A549 (cell line): ENCODE measurements at regions not wholly inside any gene's neighbourhood (a gene's known extent, or its start where the extent isn't known, plus 50 kb on each side); places are given as distances from the start of the nearest gene placed in this dataset.

Experiments
- ATAC-seq, 2 experiments: fragments of 200-7000 bp in 1 of 2; fragments of >200 bp in 1 of 2; cut with Nextera tagmentation in 1 of 2; cut with Tn5 transposase in 1 of 2; 3 replicates each; pipeline versions ENCODE4 v1.8.0 to v1.9.1; 2018 to 2020; ENCODE audit warnings: mild to moderate bottlenecking in 1 of 2, moderate library complexity in 1 of 2
- CTCF ChIA-PET: fragments of 300-600 bp; sonication (Branson Sonifier 250); formaldehyde crosslinking; extraction: SDS; loops from one replicate; lab custom pipeline; 2021; ENCODE audit warnings: antibody characterized with exemption, inconsistent platforms; lab: Yijun Ruan, JAX
- POLR2A ChIA-PET: fragments of 350-600 bp; formaldehyde crosslinking; extraction: SDS; loops from one replicate; lab custom pipeline; 2021; ENCODE audit warnings: antibody characterized with exemption, inconsistent platforms; lab: Yijun Ruan, JAX
- DNase-seq, 2 experiments: peaks; one replicate each; pipeline versions ENCODE4 v3.0.0 to v3.0.0-alpha.2; 2011 to 2016; ENCODE audit warnings: low read depth in 1 of 2, low spot score in 1 of 2
- FAIRE-seq: peaks from 2 replicates; lab custom pipeline; 2011; peaks lifted over from hg19 to GRCh38; lab: Jason Lieb, UNC
- H3K27ac ChIP-seq, 2 experiments: fragments of >200 bp; sonication (Bioruptor Twin); formaldehyde crosslinking; 3 replicates each; pipeline ENCODE4 v1.5.1; 2016 to 2017
- H3K4me1 ChIP-seq: fragments of >200 bp; sonication (Bioruptor Twin); formaldehyde crosslinking; 3 replicates; pipeline ENCODE4 v1.6.1; 2016
- H3K4me2 ChIP-seq: fragments of >200 bp; sonication (Bioruptor Twin); formaldehyde crosslinking; 3 replicates; pipeline ENCODE4 v1.6.1; 2016
- H3K4me3 ChIP-seq: fragments of >200 bp; sonication (Bioruptor Twin); formaldehyde crosslinking; 3 replicates; pipeline ENCODE4 v1.5.1; 2016
- H3K9me3 ChIP-seq: fragments of >200 bp; sonication (Bioruptor Twin); formaldehyde crosslinking; 3 replicates; pipeline ENCODE4 v1.6.1; 2016
- BHLHE40 ChIP-seq: IDR thresholded peaks from 2 replicates; pipeline ENCODE4 v1.6.1; 2012; ENCODE audit warnings: low read depth, low read length, inconsistent platforms
- CBX8 ChIP-seq: fragments of 200-600 bp; sonication (generic); IDR thresholded peaks from 2 replicates; pipeline ENCODE4 v1.6.1; 2016
- CEBPB ChIP-seq, 2 experiments: fragments of >200 bp in 1 of 2; sonication (Bioruptor Twin) in 1 of 2; formaldehyde crosslinking in 1 of 2; IDR thresholded peaks; 2 replicates each; pipeline ENCODE4 v1.6.1; 2012 to 2016
- CHD2 ChIP-seq: fragments of 150-350 bp; IDR thresholded peaks from 2 replicates; pipeline ENCODE4 v1.6.1; 2014; ENCODE audit warnings: low read length; ENCODE audit not compliant: partially characterized antibody
- CHD4 ChIP-seq: fragments of 200-600 bp; sonication (generic); IDR thresholded peaks from 2 replicates; pipeline ENCODE4 v1.6.1; 2016; ENCODE audit warnings: antibody characterized with exemption, mild to moderate bottlenecking, borderline replicate concordance
- CTCF ChIP-seq: fragments of >200 bp; sonication (Bioruptor Twin); formaldehyde crosslinking; IDR thresholded peaks from 3 replicates; pipeline ENCODE4 v1.5.1; 2016
- EHF ChIP-seq: fragments of 250-450 bp; sonication (Bioruptor Pico); IDR thresholded peaks from 2 replicates; pipeline ENCODE4 v1.5.0; 2020; ENCODE audit warnings: mild to moderate bottlenecking
- EHMT2 ChIP-seq: fragments of 200-600 bp; sonication (generic); IDR thresholded peaks from 2 replicates; pipeline ENCODE4 v1.6.1; 2016; ENCODE audit warnings: antibody characterized with exemption, low read depth, mild to moderate bottlenecking, moderate library complexity
- EP300 ChIP-seq, 2 experiments: fragments of >200 bp; sonication (Bioruptor Twin); formaldehyde crosslinking; IDR thresholded peaks; 2 replicates in 1 of 2; 3 replicates in 1 of 2; pipeline ENCODE4 v1.6.1; 2016 to 2017
- FOSB ChIP-seq: fragments of 250-450 bp; sonication (Bioruptor Pico); IDR thresholded peaks from 2 replicates; pipeline ENCODE4 v1.5.0; 2020; ENCODE audit warnings: mild to moderate bottlenecking, moderate library complexity
- GATA3 ChIP-seq: IDR thresholded peaks from 2 replicates; pipeline ENCODE4 v1.6.1; 2012; ENCODE audit warnings: borderline replicate concordance
- HDAC2 ChIP-seq: fragments of 200-600 bp; sonication (generic); IDR thresholded peaks from 2 replicates; pipeline ENCODE4 v1.6.1; 2016
- HES2 ChIP-seq: fragments of >200 bp; sonication (Bioruptor Twin); formaldehyde crosslinking; IDR thresholded peaks from 2 replicates; pipeline ENCODE4 v1.6.1; 2016
- HEYL ChIP-seq: fragments of 250-450 bp; sonication (Bioruptor Pico); IDR thresholded peaks from 2 replicates; pipeline ENCODE4 v1.8.0; 2021; ENCODE audit warnings: mild to moderate bottlenecking, moderate library complexity
- HOXA7 ChIP-seq: fragments of 250-450 bp; sonication (Bioruptor Pico); IDR thresholded peaks from 2 replicates; pipeline ENCODE4 v1.5.0; 2020; ENCODE audit warnings: mild to moderate bottlenecking, moderate library complexity
- HOXB13 ChIP-seq: fragments of 250-450 bp; sonication (Bioruptor Pico); IDR thresholded peaks from 2 replicates; pipeline ENCODE4 v1.5.0; 2020; ENCODE audit warnings: low read depth, mild to moderate bottlenecking, moderate library complexity
- HOXB5 ChIP-seq: fragments of 250-450 bp; sonication (Bioruptor Pico); IDR thresholded peaks from 2 replicates; pipeline ENCODE4 v1.5.0; 2020; ENCODE audit warnings: mild to moderate bottlenecking, moderate library complexity
- KDM1A ChIP-seq: fragments of 200-600 bp; sonication (generic); IDR thresholded peaks from 2 replicates; pipeline ENCODE4 v1.6.1; 2016; ENCODE audit warnings: low read depth, mild to moderate bottlenecking
- MYC ChIP-seq: IDR thresholded peaks from 2 replicates; pipeline ENCODE4 v1.6.1; 2012; ENCODE audit warnings: mild to moderate bottlenecking, inconsistent platforms, low read length, improper control_type of control experiment, borderline replicate concordance
- NPAS2 ChIP-seq: fragments of 250-450 bp; sonication (Bioruptor Pico); IDR thresholded peaks from 2 replicates; pipeline ENCODE4 v1.8.0; 2022; ENCODE audit warnings: mild to moderate bottlenecking, moderate library complexity, borderline replicate concordance
- PHF8 ChIP-seq: fragments of 200-600 bp; sonication (generic); IDR thresholded peaks from 2 replicates; pipeline ENCODE4 v1.6.1; 2016; ENCODE audit warnings: low read depth, mild to moderate bottlenecking, antibody characterized with exemption, moderate library complexity, borderline replicate concordance
- POLR2A ChIP-seq: IDR thresholded peaks from 2 replicates; pipeline ENCODE4 v1.6.1; 2012; ENCODE audit warnings: mild to moderate bottlenecking, low read length
- REST ChIP-seq: fragments of 200-600 bp; sonication (generic); IDR thresholded peaks from 2 replicates; pipeline ENCODE4 v1.6.1; 2016; ENCODE audit warnings: antibody characterized with exemption, mild to moderate bottlenecking, moderate library complexity
- SMC3 ChIP-seq: fragments of >200 bp; sonication (Bioruptor Twin); formaldehyde crosslinking; IDR thresholded peaks from 3 replicates; pipeline ENCODE4 v1.6.1; 2018; ENCODE audit warnings: inconsistent platforms
- SREBF2 ChIP-seq: fragments of 450-650 bp; IDR thresholded peaks from 2 replicates; pipeline ENCODE4 v1.6.1; 2014; ENCODE audit warnings: mild to moderate bottlenecking, moderate library complexity
- USF2 ChIP-seq: fragments of 450-650 bp; IDR thresholded peaks from 2 replicates; pipeline ENCODE4 v1.6.1; 2014; ENCODE audit warnings: antibody characterized with exemption
- ZC3H11A ChIP-seq: fragments of 450-650 bp; IDR thresholded peaks from 2 replicates; pipeline ENCODE4 v1.6.1; 2014; ENCODE audit warnings: antibody characterized with exemption, mild to moderate bottlenecking
- ZFP36 ChIP-seq: fragments of 450-650 bp; IDR thresholded peaks from 2 replicates; pipeline ENCODE4 v1.6.1; 2014; ENCODE audit warnings: borderline replicate concordance; ENCODE audit not compliant: partially characterized antibody
- WGBS: methylation state at CpG from one replicate; pipeline ENCODE4 v1.1.6; 2017; ENCODE audit errors: missing lambda C conversion rate; 5-methylcytosine and 5-hydroxymethylcytosine counted together

GRCh38 chr22:25405841-25406509 lies 158.5 kb upstream of the GRK3 start:
- Histone ChIP-seq H3K27ac (peak overlapping the region; percentile 95 to 98), H3K4me1 (peaks cover 26% of the 10 kb centered on the region), H3K4me2 (peak overlapping the region; percentile 98), H3K4me3 (peak overlapping the region; percentile 98), H3K9me3 (no peaks in the 10 kb centered on the region)
- no peak for ATAC-seq
- POLR2A ChIA-PET: no interaction called here
- FAIRE-seq: no peak
- no peak for DNase-seq
- CTCF ChIA-PET: interaction anchor here (1.3 to 1.5 kb wide), 2 partner anchors 16 to 204 kb away, joined by 5 to 6 read pairs; no protein-coding TSS in a partner anchor
- 83% methylated on average over 19 of the region's 19 CpGs for WGBS
- TF ChIP-seq CBX8 (no peak), CEBPB (IDR thresholded peaks at IDR 0.05) (no peak), GATA3 (no peak), HES2 (no peak), CHD2 (no peak), POLR2A (no peak), ZFP36 (no peak), EP300 (IDR thresholded peaks at IDR 0.05) (no peak), EHMT2 (no peak), SREBF2 (no peak), HOXB13 (no peak)

GRCh38 chr22:25406510-25407210 lies 157.8 kb upstream of the GRK3 start:
- Histone ChIP-seq H3K4me2 (no peak overlapping the region; the same call in 2 of the 3 replicates), H3K9me3 (no peaks in the 10 kb centered on the region), H3K4me3 (no peak overlapping the region), H3K27ac (no peak overlapping the region), H3K4me1 (peaks cover 20% of the 10 kb centered on the region)
- WGBS: 88% methylated on average over 8 of the region's 10 CpGs
- ChIA-PET CTCF (interaction anchor here (0.7 to 1.5 kb wide), 3 partner anchors 15 to 955 kb away, joined by 5 to 6 read pairs (median 6); no protein-coding TSS in a partner anchor), POLR2A (no interaction called here)
- DNase-seq: no peak
- TF ChIP-seq HES2 (no peak), CHD4 (no peak), REST (no peak), NPAS2 (CRISPR knock-in tag) (no peak), HDAC2 (no peak), BHLHE40 (no peak), MYC (no peak), HEYL (CRISPR knock-in tag) (no peak), KDM1A (no peak), CTCF (no peak), HOXA7 (no peak), ZC3H11A (no peak), USF2 (no peak), FOSB (CRISPR knock-in tag) (no peak), HOXB5 (CRISPR knock-in tag) (no peak), CEBPB (IDR thresholded peaks at IDR 0.05) (no peak), PHF8 (no peak), EHF (CRISPR knock-in tag) (no peak), CHD2 (no peak), SMC3 (no peak)
- no peak for FAIRE-seq
- ATAC-seq: no peak
